ENCODE measurements at regions not wholly inside any gene's neighbourhood (a gene's known extent, or its start where the extent isn't known, plus 50 kb on each side); places are given as distances from the start of the nearest gene placed in this dataset.
"Not testable (repeated sequence)": the region's sequence is repeated elsewhere in the genome, so short reads cannot be mapped to it uniquely, and the experiment has no call there.

GRCh38 chr10:109647627-109648026 is 275.7 kb downstream of the XPNPEP1 start:
- DNase-seq = no peak

DNA sequence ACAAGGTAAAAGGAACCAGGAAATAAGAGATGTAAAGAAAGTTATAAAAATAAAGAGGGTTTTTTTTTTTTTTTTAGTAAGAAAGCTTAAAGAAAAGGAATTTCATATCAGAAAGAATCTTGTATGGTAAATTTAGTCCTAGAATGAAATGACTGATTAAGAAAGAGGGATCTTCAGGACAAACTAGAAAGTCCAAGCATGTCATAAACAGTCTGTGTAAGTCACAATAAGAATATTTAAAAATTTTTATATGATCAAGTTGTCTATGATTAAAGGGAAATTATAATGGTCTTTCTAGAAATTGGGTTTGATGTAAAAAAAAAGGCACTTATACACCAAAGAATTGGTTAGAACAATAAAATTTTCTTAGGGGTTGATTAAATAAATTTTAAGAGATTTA is 289.5 kb downstream of the XPNPEP1 start:
- DNase-seq = no peak

- DNase-seq = not testable (repeated sequence)
Measured at GRCh38 chr10:109633017-109633416, 290.3 kb downstream of the XPNPEP1 start.

DNA sequence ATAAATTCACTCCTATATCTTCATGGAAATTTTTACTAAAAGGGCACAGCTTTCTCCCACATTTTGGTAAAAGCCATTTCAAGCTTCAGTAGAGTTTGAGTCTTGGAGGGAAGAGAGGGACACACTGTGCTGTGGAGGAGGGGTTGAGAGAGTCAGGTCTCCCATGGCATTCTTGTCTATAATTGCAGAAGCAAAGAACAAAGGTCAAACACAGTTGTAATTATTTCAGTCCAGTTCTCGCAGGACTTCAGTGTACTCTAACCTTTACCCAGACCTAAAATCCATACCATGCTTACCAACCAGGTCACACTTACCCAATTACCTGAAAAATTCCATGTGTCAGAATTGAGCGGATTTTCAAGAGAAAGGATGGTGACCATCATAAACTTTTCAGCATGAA is 298.4 kb downstream of the XPNPEP1 start:
- no peak for DNase-seq

DNA sequence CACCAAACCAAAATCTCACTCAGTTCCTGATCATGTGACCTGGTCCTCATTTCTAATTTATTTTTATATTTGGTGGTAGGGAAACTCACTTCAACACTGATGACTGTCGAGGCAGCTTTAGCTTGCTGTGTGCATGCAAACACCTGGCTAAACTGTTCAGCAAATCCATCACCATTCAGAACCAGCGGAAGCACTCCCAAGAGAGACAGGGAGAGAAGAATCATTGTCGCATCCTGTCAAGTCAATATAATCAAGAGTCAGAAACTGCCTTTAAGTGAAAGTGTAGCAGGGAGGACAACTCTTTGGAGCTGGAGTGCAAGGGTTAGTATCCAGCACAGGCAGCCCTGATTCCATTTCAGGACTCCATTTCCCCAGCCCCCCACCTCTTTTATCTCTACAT is 300.7 kb downstream of the XPNPEP1 start:
- DNase-seq = no peak

DNA sequence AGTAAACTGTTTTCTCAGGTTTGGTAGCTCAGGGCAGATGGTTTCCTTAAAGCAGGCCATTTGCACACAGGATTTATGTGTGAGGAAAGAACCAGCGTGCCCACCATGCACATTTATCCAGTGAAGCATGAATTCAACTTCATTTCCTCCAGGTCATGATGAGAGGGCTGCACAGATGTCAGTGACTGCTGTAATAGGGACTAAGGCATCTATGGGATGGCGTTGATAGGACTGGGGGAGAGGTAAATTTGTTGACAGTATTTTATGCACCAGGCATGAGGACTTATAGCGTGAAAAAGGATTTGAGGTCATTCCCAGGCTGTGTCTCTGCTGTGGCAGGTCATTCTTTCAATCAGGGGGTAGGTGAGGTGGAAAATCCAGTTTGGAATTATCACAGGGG is 302.9 kb downstream of the XPNPEP1 start:
- DNase-seq = no peak

GRCh38 chr10:109619914-109620313 is 303.4 kb downstream of the XPNPEP1 start:
- no peak for DNase-seq

DNA sequence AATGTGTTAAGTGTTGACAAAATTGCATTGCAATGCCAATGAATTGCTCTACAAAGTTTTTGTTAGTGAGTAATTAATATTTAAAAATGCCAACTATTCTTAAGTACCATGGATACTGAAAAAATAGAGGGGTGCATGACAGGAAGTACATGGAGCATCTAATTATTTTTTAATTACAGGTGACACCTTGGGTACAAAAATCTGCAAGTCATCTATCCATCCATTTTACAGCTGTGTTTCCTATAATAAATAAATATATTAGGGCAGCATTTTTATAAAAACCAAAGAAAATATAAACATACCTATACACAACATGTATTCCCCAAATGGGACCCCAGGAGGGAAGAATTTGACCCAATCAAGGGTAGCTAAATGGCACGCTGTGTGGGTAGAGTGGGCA is 304.6 kb downstream of the XPNPEP1 start:
- no peak for DNase-seq

GRCh38 chr10:109618301-109618700 is 305.0 kb downstream of the XPNPEP1 start:
- no peak for DNase-seq

DNA sequence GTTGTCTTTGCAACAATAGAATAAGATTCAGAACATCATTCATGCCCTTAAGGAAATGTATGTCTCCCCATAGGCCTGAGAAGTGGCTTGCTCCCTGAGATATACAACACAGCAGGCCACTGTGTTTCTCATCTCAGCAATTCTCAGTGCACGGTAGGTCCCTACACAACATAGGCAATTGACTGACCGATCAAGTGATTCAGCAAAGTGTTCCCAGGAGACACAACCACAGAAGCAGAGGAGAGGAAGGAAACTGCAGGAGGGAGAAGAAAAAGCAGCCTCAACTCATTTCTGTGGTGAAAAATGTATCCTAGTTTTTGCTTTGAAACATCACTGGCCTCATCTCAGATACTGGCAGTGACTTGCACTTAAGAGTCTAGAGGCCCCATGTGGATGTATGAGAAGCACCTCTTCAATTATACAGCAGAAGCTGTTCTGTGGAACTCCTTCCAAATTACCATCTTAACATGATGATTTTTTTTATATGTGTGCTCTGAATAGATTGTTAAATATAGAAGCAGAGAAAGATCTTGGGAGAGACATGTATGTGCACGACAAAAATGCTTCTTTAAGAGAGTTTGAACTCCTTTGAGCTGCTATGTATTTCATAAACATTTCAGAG is 306.8 kb downstream of the XPNPEP1 start:
- DNase-seq = no peak

DNA sequence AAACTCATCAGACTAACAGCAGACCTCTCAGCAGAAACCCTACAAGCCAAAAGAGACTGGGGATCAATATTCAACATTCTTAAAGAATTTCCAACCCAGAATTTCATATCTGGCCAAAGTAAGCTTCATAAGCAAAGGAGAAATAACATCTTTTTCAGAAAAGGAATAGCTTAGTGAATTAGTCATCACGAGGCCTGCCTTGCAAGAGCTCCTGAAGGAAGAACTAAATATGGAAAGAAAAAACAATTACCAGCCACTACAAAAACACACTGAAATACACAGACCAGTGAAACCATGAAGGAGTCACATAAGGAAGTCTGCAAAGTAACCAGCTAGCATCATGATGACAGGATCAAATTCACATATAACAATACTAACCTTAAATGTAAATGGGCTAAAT is 328.0 kb downstream of the XPNPEP1 start:
- DNase-seq = not testable (repeated sequence)

DNA sequence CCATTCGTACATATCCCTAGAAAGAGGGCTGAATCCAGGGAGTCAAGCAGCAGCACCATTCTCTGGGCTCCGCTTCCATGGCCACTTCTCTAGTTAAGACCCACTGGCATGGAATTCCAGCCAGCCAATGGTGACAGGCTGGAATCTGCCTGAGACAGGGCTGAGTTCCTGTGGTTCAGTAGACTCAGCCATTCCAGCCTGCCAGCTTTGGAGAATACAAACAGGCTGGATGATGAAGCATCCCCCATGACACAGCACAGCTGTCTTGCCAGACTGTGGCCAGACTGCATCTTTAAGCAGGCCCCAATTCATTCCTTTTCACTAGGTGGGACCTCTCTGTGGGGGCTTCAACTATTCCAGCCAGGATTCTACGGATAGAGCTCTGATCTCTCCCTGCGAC is 329.6 kb downstream of the XPNPEP1 start:
- no peak for DNase-seq

DNA sequence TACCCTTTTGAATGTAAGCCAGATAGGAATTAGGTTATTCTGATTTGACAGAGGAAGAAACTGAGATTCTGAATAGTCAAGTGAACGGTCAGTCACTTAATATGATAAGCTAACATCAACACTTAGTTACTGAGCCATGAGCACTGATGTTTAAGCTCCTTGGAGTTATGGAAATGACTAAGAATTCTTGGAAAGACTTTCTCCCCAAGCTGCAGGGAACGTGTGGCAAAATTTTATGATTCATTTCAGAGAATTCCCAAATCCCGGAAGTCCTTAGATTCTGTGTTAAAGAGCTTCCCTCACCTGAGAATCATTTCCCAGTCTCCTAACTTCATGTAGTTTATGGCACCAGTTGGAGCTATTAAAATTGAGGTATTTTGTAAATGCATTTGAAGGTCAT is 330.9 kb downstream of the XPNPEP1 start:
- no peak for DNase-seq

- DNase-seq = no peak
Measured at GRCh38 chr10:109591601-109592000, 331.7 kb downstream of the XPNPEP1 start.

DNA sequence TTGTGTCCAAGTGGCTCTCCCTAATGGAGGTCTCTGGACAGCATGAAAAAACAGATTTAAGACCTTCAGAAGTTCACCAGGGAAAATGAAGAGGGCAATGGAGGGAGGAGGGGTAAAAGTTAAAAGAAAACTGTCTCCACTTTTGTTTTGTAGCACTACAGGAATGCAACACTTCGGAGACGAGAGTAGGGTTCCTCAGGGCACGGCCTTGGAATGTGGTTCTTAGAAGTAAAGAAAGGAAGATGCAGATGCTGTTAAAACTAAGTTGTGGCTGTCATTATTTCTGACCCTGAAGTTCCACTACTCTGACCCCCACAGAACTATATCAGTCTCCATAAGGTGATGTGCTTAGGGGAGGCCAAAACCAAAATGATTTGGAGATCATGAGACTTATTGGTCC is 335.1 kb downstream of the XPNPEP1 start:
- DNase-seq = no peak

DNA sequence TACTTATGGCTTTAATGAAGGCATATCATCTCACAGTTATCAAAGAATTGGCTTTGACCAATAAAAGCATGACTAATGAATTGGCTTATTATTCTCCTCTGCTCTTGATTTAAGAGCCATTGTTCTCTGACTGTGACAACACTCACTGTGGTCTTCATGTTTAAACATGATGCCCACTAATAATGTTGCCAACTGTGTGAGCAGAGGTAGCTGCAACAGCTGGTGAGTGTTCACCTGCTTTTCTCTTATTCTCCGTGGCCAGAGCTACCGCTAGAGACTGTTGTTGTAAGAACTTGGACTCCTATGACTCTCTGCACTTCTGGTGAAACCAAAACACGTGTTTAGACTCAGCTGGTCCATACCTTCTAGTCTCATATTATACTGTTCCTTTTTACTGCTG is 335.9 kb downstream of the XPNPEP1 start:
- DNase-seq = no peak

DNA sequence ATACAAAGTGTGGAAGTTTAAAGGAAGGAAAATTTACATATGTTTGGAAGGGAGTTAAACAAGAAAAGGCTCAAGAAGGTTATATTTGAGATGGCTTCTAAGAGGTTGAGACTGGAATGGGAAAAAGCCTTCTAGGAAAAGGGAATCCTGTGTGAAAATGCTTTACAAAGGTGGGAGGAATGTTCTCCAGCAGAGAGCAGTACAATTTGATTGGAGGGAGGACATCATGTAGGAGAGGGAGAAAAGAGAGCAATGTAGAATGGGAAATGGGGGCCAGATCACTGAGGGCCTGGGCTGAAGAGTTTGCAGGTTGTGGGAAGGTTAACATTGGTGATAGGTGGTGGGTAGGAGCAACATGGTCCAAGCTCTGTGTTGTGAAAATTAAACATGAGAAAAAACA is 366.9 kb downstream of the XPNPEP1 start:
- DNase-seq = no peak

GRCh38 chr10:109542050-109542603 is 381.2 kb downstream of the XPNPEP1 start:
- not testable (repeated sequence) for DNase-seq

DNA sequence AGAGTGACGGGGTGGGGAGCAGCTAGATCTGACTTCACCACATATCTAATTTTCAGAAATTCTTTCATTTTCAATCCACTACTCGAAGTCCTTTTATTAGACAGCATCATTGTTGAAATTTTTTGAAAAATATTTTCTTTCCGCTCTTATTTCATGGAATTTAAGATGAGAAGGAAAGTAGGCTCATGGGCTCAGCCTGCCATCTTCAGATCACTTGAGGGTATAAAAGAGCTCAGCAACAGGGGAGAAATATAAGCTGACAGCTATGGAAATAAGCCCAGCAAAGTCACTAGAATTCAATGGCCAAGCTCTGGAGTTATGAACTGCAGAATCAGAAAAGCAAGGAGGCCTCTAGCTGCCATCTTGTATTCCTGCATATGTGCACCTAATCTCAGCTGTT is 389.1 kb downstream of the XPNPEP1 start:
- DNase-seq = no peak

DNA sequence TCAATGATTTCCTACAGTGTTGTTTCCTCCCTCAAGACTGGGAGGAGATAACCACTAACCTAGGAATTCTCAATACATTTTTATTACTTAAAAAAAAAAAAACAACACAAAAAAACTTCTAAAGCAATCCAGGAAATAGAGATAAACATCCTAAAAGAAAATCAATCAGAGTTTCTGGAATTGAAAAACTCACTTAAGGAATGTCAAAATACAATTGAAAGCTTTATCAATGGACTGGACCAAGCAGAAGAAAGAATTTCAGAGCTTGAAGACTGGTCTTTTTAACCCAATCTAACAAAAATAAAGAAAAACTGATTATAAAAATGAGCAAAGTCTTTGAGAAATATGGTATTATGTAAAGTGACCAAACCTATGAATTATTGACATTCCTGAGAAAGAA is 394.1 kb downstream of the XPNPEP1 start:
- DNase-seq = no peak

GRCh38 chr10:109517748-109518147 is 405.6 kb downstream of the XPNPEP1 start:
- DNase-seq = no peak

GRCh38 chr10:109504401-109504800 is 418.9 kb downstream of the XPNPEP1 start:
- no peak for DNase-seq

DNA sequence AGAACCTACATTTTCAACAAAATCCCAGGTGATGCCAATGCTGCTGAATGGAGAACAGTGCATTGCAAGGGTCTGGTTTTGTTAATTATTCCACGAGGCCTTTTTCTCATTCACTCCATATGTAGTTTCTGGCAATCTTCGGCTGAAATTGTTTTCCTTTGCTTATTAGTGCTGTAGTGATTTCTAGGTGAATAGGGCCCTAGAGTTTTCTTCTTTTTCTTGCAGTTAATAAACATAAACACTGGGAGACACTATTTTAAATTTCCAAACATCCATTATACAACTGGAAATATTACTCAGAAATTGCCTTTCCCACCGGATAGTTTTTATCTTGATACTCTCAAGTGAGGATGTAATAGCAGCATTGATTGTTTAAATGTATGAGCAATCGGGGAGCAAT is 435.6 kb downstream of the XPNPEP1 start:
- no peak for DNase-seq

DNA sequence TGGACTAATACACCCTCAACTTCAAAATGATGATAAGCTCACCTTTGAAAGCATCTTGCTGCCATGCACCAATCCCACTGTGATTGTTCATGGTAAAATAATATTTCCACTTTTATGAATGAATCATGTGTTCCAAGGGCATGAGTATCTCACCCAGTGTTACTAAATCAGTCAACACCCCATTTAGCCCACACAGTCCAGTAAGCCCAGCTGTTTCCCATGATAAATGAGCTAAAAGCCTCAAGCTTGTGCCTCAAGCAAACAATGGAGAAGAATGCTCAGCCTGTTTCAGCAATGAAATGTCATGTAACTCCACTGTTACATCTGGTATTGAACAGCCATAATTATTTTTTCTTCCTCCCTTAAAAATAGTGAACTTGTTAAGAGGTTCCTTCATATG is 442.5 kb downstream of the XPNPEP1 start:
- DNase-seq = no peak

GRCh38 chr10:109475711-109476421 is 447.4 kb downstream of the XPNPEP1 start:
- no peak for DNase-seq

Measured in stimulated activated CD4-positive, alpha-beta T cell treated with anti-CD3 and anti-CD28 coated beads, Interleukin-4, amount 100 ng/mL, for 24 hours (primary cell).